COR-L47 (cell line): ENCODE measurements at regions not wholly inside any gene's neighbourhood (a gene's known extent, or its start where the extent isn't known, plus 50 kb on each side); places are given as distances from the start of the nearest gene placed in this dataset.
"Not testable (repeated sequence)": the region's sequence is repeated elsewhere in the genome, so short reads cannot be mapped to it uniquely, and the experiment has no call there.

Source experiments
- DNase-seq: peaks from one replicate; lab custom pipeline; 2025; lab: John Stamatoyannopoulos, UW

GRCh38 chr17:70936724-70937123 lies 767.4 kb downstream of the KCNJ2 start:
- DNase-seq = no peak

- peak; percentile 24 for DNase-seq
These were observed 769.0 kb downstream of the KCNJ2 start for GRCh38 chr17:70938336-70938735.

- no peak for DNase-seq
These were observed 776.1 kb downstream of the KCNJ2 start for GRCh38 chr17:70945386-70945785.

- no peak for DNase-seq
These were observed 777.9 kb downstream of the KCNJ2 start for GRCh38 chr17:70947215-70947614.

- DNase-seq = no peak
These were observed 778.6 kb downstream of the KCNJ2 start for GRCh38 chr17:70947636-70948565.

- not testable (repeated sequence) for DNase-seq
These were observed 783.8 kb downstream of the KCNJ2 start for GRCh38 chr17:70953140-70953539.

GRCh38 chr17:70955441-70955840 lies 786.1 kb downstream of the KCNJ2 start:
- DNase-seq = no peak

- DNase-seq = no peak
These were observed 787.4 kb downstream of the KCNJ2 start for GRCh38 chr17:70956726-70957125.

- DNase-seq = no peak
These were observed 792.0 kb downstream of the KCNJ2 start for GRCh38 chr17:70961341-70961740.

GRCh38 chr17:70968302-70968701 lies 799.0 kb downstream of the KCNJ2 start:
- no peak for DNase-seq

GRCh38 chr17:70969521-70970034 lies 800.2 kb downstream of the KCNJ2 start:
- no peak for DNase-seq

GRCh38 chr17:70976447-70976846 lies 807.1 kb downstream of the KCNJ2 start:
- no peak for DNase-seq

- DNase-seq = no peak
These were observed 815.5 kb downstream of the KCNJ2 start for GRCh38 chr17:70984873-70985272.

GRCh38 chr17:70987867-70988340 lies 818.6 kb downstream of the KCNJ2 start:
- DNase-seq = no peak

GRCh38 chr17:70988622-70989021 lies 819.3 kb downstream of the KCNJ2 start:
- DNase-seq = no peak

GRCh38 chr17:70989280-70989679 lies 819.9 kb downstream of the KCNJ2 start:
- DNase-seq = no peak

GRCh38 chr17:70994194-70994593 lies 824.9 kb downstream of the KCNJ2 start:
- DNase-seq = no peak

GRCh38 chr17:70995997-70996396 lies 826.7 kb downstream of the KCNJ2 start:
- no peak for DNase-seq

- DNase-seq = no peak
These were observed 834.4 kb downstream of the KCNJ2 start for GRCh38 chr17:71003736-71004135.

- no peak for DNase-seq
These were observed 835.1 kb downstream of the KCNJ2 start for GRCh38 chr17:71004413-71004812.

- no peak for DNase-seq
These were observed 842.1 kb downstream of the KCNJ2 start for GRCh38 chr17:71011391-71011790.

- DNase-seq = no peak
These were observed 850.4 kb downstream of the KCNJ2 start for GRCh38 chr17:71019699-71020098.

- no peak for DNase-seq
These were observed 853.4 kb downstream of the KCNJ2 start for GRCh38 chr17:71022758-71023157.
